Ishikawa (cell line): ENCODE measurements at regions not wholly inside any gene's neighbourhood (a gene's known extent, or its start where the extent isn't known, plus 50 kb on each side); places are given as distances from the start of the nearest gene placed in this dataset.

Experiments used
- CEBPB ChIP-seq: IDR thresholded peaks from 2 replicates; pipeline ENCODE4 v1.6.1; 2012
- CREB1 ChIP-seq: IDR thresholded peaks from 2 replicates; pipeline ENCODE4 v1.6.1; 2012; ENCODE audit warnings: low read depth
- EGR1 ChIP-seq: IDR thresholded peaks from 2 replicates; pipeline ENCODE4 v1.6.1; 2012
- EP300 ChIP-seq: IDR thresholded peaks from 2 replicates; pipeline ENCODE4 v1.6.1; 2012; ENCODE audit warnings: borderline replicate concordance
- FOXM1 ChIP-seq: IDR thresholded peaks from 2 replicates; pipeline ENCODE4 v1.6.1; 2012; ENCODE audit warnings: low read depth, borderline replicate concordance
- MAX ChIP-seq: IDR thresholded peaks from 2 replicates; pipeline ENCODE4 v1.6.1; 2012
- RAD21 ChIP-seq: IDR thresholded peaks from 2 replicates; pipeline ENCODE4 v1.6.1; 2012; ENCODE audit warnings: low read depth
- REST ChIP-seq: IDR thresholded peaks from 2 replicates; pipeline ENCODE4 v1.6.1; 2012; ENCODE audit warnings: low read depth, mild to moderate bottlenecking
- TAF1 ChIP-seq: IDR thresholded peaks from 2 replicates; pipeline ENCODE4 v1.6.1; 2012; ENCODE audit warnings: low read depth, mild to moderate bottlenecking
- TCF12 ChIP-seq: IDR thresholded peaks from 2 replicates; pipeline ENCODE4 v1.6.1; 2012; ENCODE audit warnings: low read depth
- TEAD4 ChIP-seq: IDR thresholded peaks from 2 replicates; pipeline ENCODE4 v1.6.1; 2012
- USF1 ChIP-seq: IDR thresholded peaks from 2 replicates; pipeline ENCODE4 v1.6.1; 2012
- YY1 ChIP-seq: IDR thresholded peaks from 2 replicates; pipeline ENCODE4 v1.6.1; 2012; ENCODE audit warnings: low read depth
- ZBTB7A ChIP-seq: IDR thresholded peaks from 2 replicates; pipeline ENCODE4 v1.6.1; 2012; ENCODE audit warnings: low read depth

- TF ChIP-seq YY1 (no peak), EP300 (no peak), FOXM1 (no peak), USF1 (no peak), TAF1 (no peak), REST (no peak), MAX (no peak), CEBPB (no peak), EGR1 (no peak), ZBTB7A (no peak), TEAD4 (no peak), RAD21 (no peak), TCF12 (no peak), CREB1 (no peak)
Measured at GRCh38 chr2:180699657-180700361, 280.6 kb upstream of the UBE2E3 start.
